ENCODE measurements at regions not wholly inside any gene's neighbourhood (a gene's known extent, or its start where the extent isn't known, plus 50 kb on each side); places are given as distances from the start of the nearest gene placed in this dataset.

DNA sequence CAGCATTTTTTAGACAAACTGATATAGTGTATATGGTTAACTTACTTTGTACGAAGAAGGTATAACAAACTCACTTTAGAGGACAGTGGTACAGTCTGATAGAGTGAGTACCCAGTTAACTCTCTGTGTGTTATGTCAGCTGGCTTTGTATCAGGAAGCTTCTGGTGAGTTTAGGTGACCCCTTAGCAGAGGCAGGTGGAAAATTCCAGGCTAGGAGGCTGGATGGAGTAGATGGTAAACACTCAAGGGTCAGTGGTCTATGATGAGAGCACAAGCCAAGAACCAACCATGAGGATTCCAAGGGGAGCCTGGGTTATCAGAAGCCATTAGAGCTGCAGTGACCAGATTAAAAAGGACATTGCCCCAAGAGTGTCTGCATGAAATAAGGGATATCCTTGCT, 227.3 kb upstream of the CENPE start (continued):
- TF ChIP-seq, protein P1, sequence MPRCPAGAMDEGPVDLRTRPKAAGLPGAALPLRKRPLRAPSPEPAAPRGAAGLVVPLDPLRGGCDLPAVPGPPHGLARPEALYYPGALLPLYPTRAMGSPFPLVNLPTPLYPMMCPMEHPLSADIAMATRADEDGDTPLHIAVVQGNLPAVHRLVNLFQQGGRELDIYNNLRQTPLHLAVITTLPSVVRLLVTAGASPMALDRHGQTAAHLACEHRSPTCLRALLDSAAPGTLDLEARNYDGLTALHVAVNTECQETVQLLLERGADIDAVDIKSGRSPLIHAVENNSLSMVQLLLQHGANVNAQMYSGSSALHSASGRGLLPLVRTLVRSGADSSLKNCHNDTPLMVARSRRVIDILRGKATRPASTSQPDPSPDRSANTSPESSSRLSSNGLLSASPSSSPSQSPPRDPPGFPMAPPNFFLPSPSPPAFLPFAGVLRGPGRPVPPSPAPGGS (IDR thresholded peaks at IDR 0.05; ENCODE audit: borderline replicate concordance, insufficient read depth, low read depth, low read length, poor library complexity, severe bottlenecking): no peak
- TF ChIP-seq SREBF2 (IDR thresholded peaks at IDR 0.05; ENCODE audit: low read length): no peak
- TF ChIP-seq RFX5 (IDR thresholded peaks at IDR 0.05; ENCODE audit: low read depth, low read length): no peak
- no peak for TF ChIP-seq IKZF2 (IDR thresholded peaks at IDR 0.05)

DNA sequence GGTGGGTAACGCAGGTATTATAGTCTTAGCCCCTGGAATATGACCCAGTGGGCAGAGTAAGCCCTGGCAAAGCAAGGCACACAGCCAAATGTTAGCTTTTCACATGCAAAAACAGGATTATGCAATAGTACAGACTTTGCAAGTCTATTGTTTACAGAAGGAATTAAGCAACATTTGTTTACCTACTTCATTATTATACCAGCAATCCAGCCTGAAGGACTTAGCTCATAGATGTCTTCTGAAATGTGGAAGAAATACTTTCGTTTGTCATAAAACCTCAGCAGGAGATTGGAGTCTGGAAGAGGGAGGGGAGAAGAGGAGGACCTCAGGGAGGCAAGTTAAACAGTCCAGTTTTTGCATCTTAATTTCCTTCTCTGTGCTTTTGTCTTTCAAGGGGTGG, 226.7 kb upstream of the CENPE start:
- DNase-seq (ENCODE audit: low read depth, low spot score): no peak
- no peaks in the 10 kb centered on the region for H3K27me3 ChIP-seq (replicated peaks in 1 of 2; ENCODE audit: control insufficient read depth in 2 of 2, insufficient read depth in 2 of 2, low read length in 1 of 2)
- 4% methylated on average over 2 of the region's 2 CpGs for WGBS (ENCODE audit: insufficient coverage, insufficient replicate concordance, low lambda C conversion rate, missing lambda C conversion rate)
- H3K36me3 ChIP-seq (ENCODE audit: control insufficient read depth in 2 of 2, insufficient read depth in 2 of 2, low read length in 1 of 2): no peaks in the 10 kb centered on the region
- BruUV-seq (replicated peaks): no TSS peak
- H2AFZ ChIP-seq (ENCODE audit: control insufficient read depth, low read depth, low read length): no peak overlapping the region
- H3K9me3 ChIP-seq (replicated peaks; ENCODE audit: control insufficient read depth, insufficient read depth, low read length): no peaks in the 10 kb centered on the region
- no peaks in the 10 kb centered on the region for H3K4me1 ChIP-seq (ENCODE audit: control insufficient read depth, insufficient read depth, low read length)
- POLR2A ChIA-PET: no interaction called here
- no peaks in the 10 kb centered on the region for H4K20me1 ChIP-seq (ENCODE audit: control insufficient read depth, insufficient read depth)
- no peak overlapping the region for H3K27ac ChIP-seq (ENCODE audit: control insufficient read depth, insufficient read depth)
- no peak overlapping the region for H3K4me2 ChIP-seq (ENCODE audit: control insufficient read depth, insufficient read depth)
- in situ Hi-C loops (cut with MboI): no loop called here
- SMC1A ChIA-PET (ENCODE audit: uncharacterized antibody, unreplicated experiment): no interaction called here
- CTCF ChIA-PET: interaction anchor here (1.2 kb wide), 1 partner anchor 13 kb away, joined by 3 read pairs; no protein-coding TSS in a partner anchor
- no peak overlapping the region for H3K4me3 ChIP-seq
- FAIRE-seq: no peak
- intact Hi-C loops (cut with micrococcal nuclease; ENCODE audit: unreplicated experiment): loop anchor here (5.0 kb wide), 1 partner anchor 507 kb away; no protein-coding TSS in a partner anchor
- ATAC-seq: no peak
- RAD21 ChIA-PET (ENCODE audit: unreplicated experiment): no interaction called here
- no peak overlapping the region for H3K9ac ChIP-seq (ENCODE audit: control insufficient read depth, insufficient read depth, low read length)
- H3K79me2 ChIP-seq (ENCODE audit: control insufficient read depth, insufficient read depth, low read length): no peaks in the 10 kb centered on the region
- TF ChIP-seq PRDM15 (CRISPR knock-in tag; IDR thresholded peaks at IDR 0.05): no peak
- no peak for TF ChIP-seq RELB (IDR thresholded peaks at IDR 0.05; ENCODE audit: low read depth)
- no peak for TF ChIP-seq TCF7 (IDR thresholded peaks at IDR 0.05; ENCODE audit: borderline replicate concordance)
- no peak for TF ChIP-seq CBFB (IDR thresholded peaks at IDR 0.05; ENCODE audit: low read depth)
- TF ChIP-seq PML (IDR thresholded peaks at IDR 0.05; ENCODE audit: low read length): no peak
- no peak for TF ChIP-seq TARDBP (IDR thresholded peaks at IDR 0.05; ENCODE audit: borderline replicate concordance)
- TF ChIP-seq DPF2 (IDR thresholded peaks at IDR 0.05): no peak
- TF ChIP-seq, protein P2, sequence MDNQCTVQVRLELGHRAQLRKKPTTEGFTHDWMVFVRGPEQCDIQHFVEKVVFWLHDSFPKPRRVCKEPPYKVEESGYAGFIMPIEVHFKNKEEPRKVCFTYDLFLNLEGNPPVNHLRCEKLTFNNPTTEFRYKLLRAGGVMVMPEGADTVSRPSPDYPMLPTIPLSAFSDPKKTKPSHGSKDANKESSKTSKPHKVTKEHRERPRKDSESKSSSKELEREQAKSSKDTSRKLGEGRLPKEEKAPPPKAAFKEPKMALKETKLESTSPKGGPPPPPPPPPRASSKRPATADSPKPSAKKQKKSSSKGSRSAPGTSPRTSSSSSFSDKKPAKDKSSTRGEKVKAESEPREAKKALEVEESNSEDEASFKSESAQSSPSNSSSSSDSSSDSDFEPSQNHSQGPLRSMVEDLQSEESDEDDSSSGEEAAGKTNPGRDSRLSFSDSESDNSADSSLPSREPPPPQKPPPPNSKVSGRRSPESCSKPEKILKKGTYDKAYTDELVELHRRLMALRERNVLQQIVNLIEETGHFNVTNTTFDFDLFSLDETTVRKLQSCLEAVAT (IDR thresholded peaks at IDR 0.05): no peak

Measured in GM12878 (cell line).